NCI-H2029 (cell line): ENCODE measurements at regions not wholly inside any gene's neighbourhood (a gene's known extent, or its start where the extent isn't known, plus 50 kb on each side); places are given as distances from the start of the nearest gene placed in this dataset.
"Not testable (repeated sequence)": the region's sequence is repeated elsewhere in the genome, so short reads cannot be mapped to it uniquely, and the experiment has no call there.

Experiments used
- DNase-seq: peaks from one replicate; lab custom pipeline; 2025; lab: John Stamatoyannopoulos, UW

- no peak for DNase-seq
These were observed 205.9 kb downstream of the HIPK3 start for GRCh38 chr11:33463059-33463458.

- DNase-seq = no peak
These were observed 204.4 kb downstream of the HIPK3 start for GRCh38 chr11:33461369-33462125.

DNA sequence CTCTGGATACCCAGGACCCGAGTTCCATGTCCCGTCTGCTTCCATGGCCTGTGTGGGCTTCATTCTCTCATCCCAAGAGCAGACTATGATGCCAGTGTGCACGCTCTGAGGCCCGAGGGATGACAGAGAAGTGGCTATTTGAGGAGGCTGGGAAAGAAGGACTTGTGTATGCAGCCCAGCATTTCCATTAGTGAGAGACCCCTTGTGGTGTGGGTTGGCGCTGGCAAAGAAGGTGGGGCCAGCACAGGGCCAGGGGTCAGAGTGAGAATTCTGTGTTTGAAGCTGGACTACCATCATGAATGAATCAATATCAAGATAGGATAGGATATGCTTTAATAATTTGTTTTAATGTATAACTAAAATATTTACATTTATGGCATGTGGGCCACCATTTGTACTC, 200.8 kb downstream of the HIPK3 start:
- no peak for DNase-seq

- DNase-seq = no peak
These were observed 198.8 kb downstream of the HIPK3 start for GRCh38 chr11:33455867-33456463.

DNA sequence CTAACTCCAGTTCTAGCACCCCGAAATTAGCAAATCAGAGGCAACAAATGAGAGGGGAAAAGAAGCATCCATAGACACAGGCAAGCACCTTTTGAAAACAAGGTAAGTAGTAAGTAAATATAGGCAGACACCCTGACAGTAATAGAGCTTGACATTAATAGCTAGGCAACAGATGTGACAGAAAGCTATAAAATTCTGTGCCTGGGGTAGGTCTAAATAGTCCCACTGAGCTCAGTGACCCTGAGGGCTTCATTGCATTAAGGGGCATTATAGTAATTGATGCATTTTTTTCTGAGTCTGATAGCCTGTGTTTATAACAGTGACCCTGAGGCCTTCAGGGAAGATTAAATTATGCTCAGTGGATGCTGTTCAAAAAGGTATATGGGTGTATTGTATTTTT, 197.1 kb downstream of the HIPK3 start:
- DNase-seq = no peak

- no peak for DNase-seq
These were observed 195.8 kb downstream of the HIPK3 start for GRCh38 chr11:33452836-33453624.

DNA sequence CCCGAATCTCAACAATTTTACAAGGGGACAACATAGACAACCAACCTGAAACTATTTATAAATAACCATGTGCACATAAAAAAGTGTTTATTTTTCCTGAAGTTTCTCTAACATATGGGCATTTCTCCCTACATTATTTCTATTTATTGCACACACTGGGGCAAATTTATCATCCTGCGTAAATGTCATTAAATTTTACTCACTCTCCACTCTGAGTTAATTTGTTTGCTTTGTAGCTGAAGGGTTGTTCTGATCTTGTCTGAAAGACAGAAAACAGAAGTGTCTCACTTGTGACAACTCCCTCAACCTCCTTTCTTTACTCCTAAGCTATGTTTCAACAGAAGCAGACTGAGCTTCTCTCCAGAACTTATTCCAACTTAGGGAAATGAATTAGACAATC, 194.2 kb downstream of the HIPK3 start:
- no peak for DNase-seq

DNA sequence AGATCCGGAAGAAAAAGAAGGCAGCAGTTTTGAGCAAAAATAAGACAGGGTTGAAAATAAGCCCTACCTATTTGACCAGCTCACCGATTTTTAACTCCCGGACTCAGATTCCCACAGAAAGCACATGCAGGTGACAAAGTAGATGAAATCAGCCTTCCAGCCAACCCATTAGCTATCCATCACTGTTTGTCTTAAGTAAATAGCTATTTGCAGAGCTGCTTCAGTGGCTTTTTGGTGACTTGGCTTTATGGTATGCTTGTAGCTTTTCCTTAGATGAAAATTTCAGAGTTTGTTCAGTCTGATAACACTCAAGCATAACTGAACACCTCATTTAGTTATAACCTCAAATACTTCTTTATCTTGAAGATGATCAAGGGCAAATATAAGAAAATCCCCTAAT, 192.6 kb downstream of the HIPK3 start:
- DNase-seq = no peak

DNA sequence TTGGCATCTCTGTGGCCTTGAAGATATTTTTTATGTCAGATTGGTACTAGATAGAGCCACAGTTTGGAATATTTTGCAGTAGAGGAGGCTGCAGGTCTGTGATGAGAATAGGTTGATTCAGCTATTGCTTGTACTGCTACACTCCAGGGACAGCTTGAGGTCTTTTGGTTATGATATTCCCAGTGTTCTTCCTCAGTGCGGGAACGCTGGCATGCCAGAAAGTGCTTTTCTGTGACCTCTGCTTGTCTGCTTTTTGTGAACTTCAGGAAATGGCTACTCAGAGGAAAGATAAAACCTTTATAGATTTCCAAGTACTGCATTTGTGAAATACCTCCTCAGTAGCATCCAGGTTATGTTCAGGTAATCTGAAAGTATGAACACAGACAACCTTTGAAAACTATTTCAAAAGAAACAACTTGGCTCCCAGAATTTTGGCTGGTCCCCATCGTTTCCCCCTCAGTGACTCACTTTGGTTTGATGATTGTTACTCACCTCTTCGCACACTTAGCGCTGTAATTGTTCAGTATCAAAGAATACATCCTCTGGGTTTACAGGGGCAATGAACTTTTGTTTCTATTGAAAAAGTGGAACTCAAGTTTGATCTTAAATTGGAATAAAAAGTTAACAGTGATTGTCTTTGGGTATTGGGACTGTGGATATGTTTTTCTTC, 191.4 kb downstream of the HIPK3 start:
- DNase-seq = no peak

- no peak for DNase-seq
These were observed 188.6 kb downstream of the HIPK3 start for GRCh38 chr11:33445761-33446161.

- DNase-seq = no peak
These were observed 187.8 kb downstream of the HIPK3 start for GRCh38 chr11:33444835-33445594.

DNA sequence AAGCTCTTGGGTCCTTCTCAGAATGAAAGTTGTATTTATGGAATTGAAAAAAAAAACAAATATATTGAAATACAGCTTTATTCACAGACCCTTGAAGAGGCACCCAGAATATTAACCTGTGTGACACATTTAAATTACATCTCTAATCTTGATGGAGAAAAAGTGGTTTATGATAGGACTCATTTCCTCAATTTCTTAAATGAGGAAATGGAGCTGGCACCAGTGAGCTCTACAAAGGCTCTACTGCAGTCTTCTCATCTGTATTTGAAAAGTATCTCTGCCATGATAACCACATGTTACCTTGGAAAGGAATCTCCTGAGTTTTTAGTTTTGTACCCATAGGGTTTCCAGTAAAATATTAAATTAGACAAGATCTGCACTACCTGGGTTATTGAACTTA, 186.5 kb downstream of the HIPK3 start:
- no peak for DNase-seq

DNA sequence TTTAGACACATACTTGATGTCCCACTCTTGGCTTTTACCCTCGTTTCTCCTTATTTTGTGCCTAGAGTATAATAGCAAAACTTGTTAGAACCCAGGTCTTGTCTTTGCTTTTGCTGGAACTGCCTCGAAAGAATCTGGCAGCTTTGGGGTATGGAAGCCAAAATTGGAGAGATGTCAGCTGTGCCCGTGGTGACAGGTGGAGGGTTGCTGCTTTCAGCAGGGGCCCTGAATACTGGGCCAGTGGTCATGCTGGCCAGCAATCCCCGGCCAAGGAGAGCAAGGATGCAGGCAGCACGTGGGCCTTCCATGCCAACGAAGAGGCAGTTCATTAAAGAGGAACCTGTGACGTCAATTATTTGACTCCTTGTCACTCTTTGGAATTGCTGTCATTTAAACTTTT, 181.1 kb downstream of the HIPK3 start:
- no peak for DNase-seq

DNA sequence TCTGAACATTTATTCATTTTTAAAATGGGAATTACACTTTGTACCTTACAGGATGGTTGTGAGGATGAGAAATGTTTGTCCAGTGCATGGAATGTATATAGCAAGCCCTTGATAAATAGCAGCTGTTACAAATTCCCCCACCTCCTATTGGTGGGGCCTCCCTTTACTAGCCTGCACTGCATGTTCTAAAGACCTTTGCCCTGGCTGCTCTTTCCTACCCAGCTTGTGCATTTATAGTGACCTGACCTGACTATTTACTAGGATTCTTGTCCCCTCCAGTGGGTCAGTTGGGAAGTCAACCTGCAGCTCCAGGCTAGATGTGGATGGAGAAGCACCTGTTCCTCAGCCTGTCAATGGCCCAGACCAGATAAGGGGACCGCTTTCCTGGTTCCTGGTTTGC, 180.3 kb downstream of the HIPK3 start:
- no peak for DNase-seq

DNA sequence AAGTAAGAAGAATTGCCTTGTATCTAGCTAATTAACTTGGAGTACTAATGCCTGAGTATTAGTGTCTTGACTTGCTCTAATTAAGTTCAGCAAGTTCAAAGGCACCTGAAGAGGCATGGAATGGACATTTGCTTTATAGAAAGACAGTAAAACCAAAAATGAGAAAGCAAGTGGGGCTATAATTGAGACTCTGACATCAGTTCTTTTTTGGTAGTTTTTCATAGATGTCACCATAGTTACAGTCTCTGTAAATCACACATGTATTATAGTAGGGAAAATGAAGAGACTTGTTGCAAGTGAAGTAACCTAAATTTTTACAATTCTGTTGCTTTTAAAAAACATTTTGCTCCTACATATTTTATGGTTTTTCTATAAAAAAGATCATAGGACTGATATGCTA, 178.0 kb downstream of the HIPK3 start:
- DNase-seq = no peak

- DNase-seq = no peak
These were observed 177.1 kb downstream of the HIPK3 start for GRCh38 chr11:33434294-33434693.

DNA sequence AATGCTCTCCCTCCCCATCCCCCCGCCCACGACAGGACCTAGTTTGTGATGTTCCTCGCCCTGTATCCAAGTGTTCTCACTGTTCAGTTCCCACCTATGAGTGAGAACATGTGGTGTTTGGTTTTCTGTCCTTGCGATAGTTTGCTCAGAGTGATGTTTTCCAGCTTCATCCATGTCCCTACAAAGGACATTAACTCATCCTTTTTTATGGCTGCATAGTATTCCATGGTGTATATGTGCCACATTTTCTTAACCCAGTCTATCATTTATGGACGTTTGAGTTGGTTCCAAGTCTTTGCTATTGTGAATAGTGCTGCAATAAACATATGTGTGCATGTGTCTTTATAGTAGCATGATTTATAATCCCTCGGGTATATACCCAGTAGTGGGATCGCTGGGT, 171.3 kb downstream of the HIPK3 start:
- not testable (repeated sequence) for DNase-seq

GRCh38 chr11:33420959-33421566, 163.9 kb downstream of the HIPK3 start:
- no peak for DNase-seq

GRCh38 chr11:33419924-33420323, 162.7 kb downstream of the HIPK3 start:
- DNase-seq = no peak

GRCh38 chr11:33417121-33417520, 159.9 kb downstream of the HIPK3 start:
- no peak for DNase-seq

DNA sequence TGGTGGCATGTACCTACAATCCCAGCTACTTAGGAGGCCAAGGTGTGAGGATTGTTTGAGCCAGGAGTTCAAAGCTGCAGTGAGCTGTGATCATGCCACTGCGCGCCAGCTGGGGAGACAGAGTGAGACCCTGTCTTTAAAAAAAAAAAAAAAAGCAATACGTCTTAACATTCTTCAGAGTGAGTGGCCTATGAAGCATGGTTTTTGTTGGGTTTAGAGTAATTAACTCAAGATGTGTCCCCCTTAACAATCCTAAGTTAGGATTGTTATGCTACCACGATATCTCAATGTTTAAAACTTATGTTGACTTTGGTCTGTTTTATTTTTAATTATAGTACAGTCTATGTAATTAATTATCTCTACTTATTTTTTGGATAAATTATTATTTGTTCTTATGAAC, 156.1 kb downstream of the HIPK3 start:
- DNase-seq = no peak
